IMR-90 (cell line): ENCODE measurements at regions not wholly inside any gene's neighbourhood (a gene's known extent, or its start where the extent isn't known, plus 50 kb on each side); places are given as distances from the start of the nearest gene placed in this dataset.

Experiments
- ATAC-seq: fragments of 200-7000 bp; cut with Tn5 transposase; 2 replicates; pipeline ENCODE4 v1.9.1; 2020; ENCODE audit warnings: low read depth, mild to moderate bottlenecking, moderate library complexity
- BruUV-seq: library from RNA; stranded (reverse); fragments of 400-500 nt; replicated peaks from 2 replicates; lab custom pipeline; 2021; lab: Mats Ljungman, UMichigan
- CTCF ChIA-PET: fragments of 300-600 bp; formaldehyde crosslinking; extraction: SDS; loops from one replicate; lab custom pipeline; 2021; ENCODE audit warnings: antibody characterized with exemption; lab: Yijun Ruan, JAX
- POLR2A ChIA-PET: fragments of 300-600 bp; sonication (Branson Sonifier 250); formaldehyde crosslinking; loops from one replicate; lab custom pipeline; 2022; ENCODE audit warnings: antibody characterized with exemption; ENCODE audit not compliant: unreplicated experiment; lab: Charles Lee
- DNase-seq: peaks from one replicate; pipeline ENCODE4 v3.0.0; 2013
- H2AFZ ChIP-seq: replicated peaks from 2 replicates; pipeline ENCODE3; 2013; ENCODE audit warnings: low read length, mild to moderate bottlenecking; ENCODE audit not compliant: poor library complexity
- H2AK5ac ChIP-seq: 2 replicates; pipeline ENCODE4 v1.6.1; 2013; ENCODE audit warnings: low read depth, low read length, inconsistent platforms
- H2AK9ac ChIP-seq: replicated peaks from 2 replicates; pipeline ENCODE3; 2013; ENCODE audit warnings: mild to moderate bottlenecking, low read depth, low read length, moderate library complexity; ENCODE audit not compliant: poor library complexity
- H2BK120ac ChIP-seq: 2 replicates; pipeline ENCODE4 v1.6.1; 2013; ENCODE audit warnings: low read depth, low read length, inconsistent platforms
- H2BK15ac ChIP-seq: 3 replicates; pipeline ENCODE4 v1.6.1; 2013; ENCODE audit warnings: low read depth, low read length, inconsistent platforms
- H2BK20ac ChIP-seq: 2 replicates; pipeline ENCODE4 v1.6.1; 2013; ENCODE audit warnings: low read depth, mild to moderate bottlenecking, inconsistent platforms, low read length, moderate library complexity
- H2BK5ac ChIP-seq: 2 replicates; pipeline ENCODE4 v1.6.1; 2013; ENCODE audit warnings: mild to moderate bottlenecking, low read depth, low read length, inconsistent platforms; ENCODE audit not compliant: poor library complexity, severe bottlenecking
- H3K14ac ChIP-seq: replicated peaks from 2 replicates; pipeline ENCODE4 v1.6.1; 2013; ENCODE audit warnings: low read depth, low read length, inconsistent platforms
- H3K18ac ChIP-seq: 2 replicates; pipeline ENCODE4 v1.6.1; 2013; ENCODE audit warnings: low read depth, low read length, control low read depth
- H3K23ac ChIP-seq: 2 replicates; pipeline ENCODE4 v1.6.1; 2013; ENCODE audit warnings: low read depth, low read length, inconsistent platforms
- H3K27ac ChIP-seq: 2 replicates; pipeline ENCODE4 v1.5.1; 2013; ENCODE audit warnings: mild to moderate bottlenecking, control low read depth, low read length; ENCODE audit not compliant: insufficient read depth
- H3K27me3 ChIP-seq: 2 replicates; pipeline ENCODE4 v1.6.1; 2013; ENCODE audit warnings: low read length; ENCODE audit not compliant: control insufficient read depth, insufficient read depth
- H3K36me3 ChIP-seq: 2 replicates; pipeline ENCODE4 v1.6.1; 2013; ENCODE audit warnings: low read length, mixed read lengths; ENCODE audit not compliant: control insufficient read depth, insufficient read depth
- H3K4ac ChIP-seq: 2 replicates; pipeline ENCODE4 v1.6.1; 2013; ENCODE audit warnings: low read depth, low read length, inconsistent platforms
- H3K4me1 ChIP-seq: 2 replicates; pipeline ENCODE4 v1.6.1; 2013; ENCODE audit warnings: low read length, mixed read lengths; ENCODE audit not compliant: control insufficient read depth, insufficient read depth
- H3K4me2 ChIP-seq: 2 replicates; pipeline ENCODE4 v1.6.1; 2013; ENCODE audit warnings: low read depth, mild to moderate bottlenecking, control low read depth, low read length, moderate library complexity
- H3K4me3 ChIP-seq: 2 replicates; pipeline ENCODE4 v1.5.1; 2013; ENCODE audit warnings: low read depth, mild to moderate bottlenecking, control low read depth, low read length, moderate library complexity; ENCODE audit not compliant: insufficient read depth
- H3K56ac ChIP-seq: 2 replicates; pipeline ENCODE4 v1.6.1; 2013; ENCODE audit warnings: low read length, inconsistent platforms; ENCODE audit not compliant: insufficient read depth; ENCODE audit errors: extremely low read depth
- H3K79me1 ChIP-seq, 2 experiments: 2 replicates each; pipeline ENCODE4 v1.6.1; 2013; ENCODE audit warnings: low read length in 2 of 2, inconsistent platforms in 1 of 2, low read depth in 1 of 2
- H3K9ac ChIP-seq: 2 replicates; pipeline ENCODE4 v1.6.1; 2013; ENCODE audit warnings: low read depth, low read length, control low read depth
- H3K9me1 ChIP-seq: 2 replicates; pipeline ENCODE4 v1.6.1; 2013; ENCODE audit warnings: low read length, inconsistent platforms; ENCODE audit not compliant: insufficient read depth
- H3K9me3 ChIP-seq: 2 replicates; pipeline ENCODE4 v1.6.1; 2013; ENCODE audit warnings: low read length; ENCODE audit not compliant: control insufficient read depth, insufficient read depth
- H4K20me1 ChIP-seq: 2 replicates; pipeline ENCODE4 v1.6.1; 2013; ENCODE audit warnings: low read length, inconsistent platforms; ENCODE audit not compliant: insufficient read depth
- H4K5ac ChIP-seq: 2 replicates; pipeline ENCODE4 v1.6.1; 2013; ENCODE audit warnings: mild to moderate bottlenecking, low read depth, low read length, control low read depth
- H4K8ac ChIP-seq, 2 experiments: 2 replicates each; pipeline ENCODE4 v1.6.1; 2013; ENCODE audit warnings: low read depth in 2 of 2, low read length in 2 of 2, control low read depth in 1 of 2, inconsistent platforms in 1 of 2
- H4K91ac ChIP-seq: 2 replicates; pipeline ENCODE4 v1.6.1; 2013; ENCODE audit warnings: low read depth, low read length, inconsistent platforms; ENCODE audit not compliant: insufficient read depth
- CHD1 ChIP-seq: IDR thresholded peaks from 2 replicates; pipeline ENCODE4 v1.6.1; 2012; ENCODE audit warnings: low read depth, low read length, improper control_type of control experiment
- MAFK ChIP-seq: IDR thresholded peaks from 2 replicates; pipeline ENCODE4 v1.6.1; 2012; ENCODE audit warnings: low read depth, low read length, improper control_type of control experiment
- RCOR1 ChIP-seq: IDR thresholded peaks from 2 replicates; pipeline ENCODE4 v1.6.1; 2012; ENCODE audit warnings: mild to moderate bottlenecking, low read length, improper control_type of control experiment; ENCODE audit not compliant: insufficient replicate concordance
- WGBS, 2 experiments: methylation state at CpG; one replicate each; pipeline versions ENCODE4 v1.1.5 to v1.1.7; 2013; ENCODE audit warnings: missing lambda C conversion rate in 2 of 2; ENCODE audit not compliant: insufficient read length in 1 of 2; ENCODE audit errors: extremely low coverage in 2 of 2; 5-methylcytosine and 5-hydroxymethylcytosine counted together
- dilution Hi-C: fragments of 300-500 bp; cut with HindIII; formaldehyde crosslinking; loops from one replicate; pipeline ENCODE4 v1.14.3; 2018; ENCODE audit warnings: low sequenced_read_pairs; ENCODE audit not compliant: unreplicated experiment
- in situ Hi-C: fragments of 300-500 bp; cut with MboI; formaldehyde crosslinking; loops from 3 replicates; pipeline ENCODE4 v1.14.3; 2019; ENCODE audit warnings: low sequenced_read_pairs, inconsistent platforms, mixed read lengths
- intact Hi-C: fragments of 100-400 bp; cut with micrococcal nuclease; formaldehyde crosslinking; loops from 2 replicates; pipeline ENCODE4 v1.10.0; 2022

DNA sequence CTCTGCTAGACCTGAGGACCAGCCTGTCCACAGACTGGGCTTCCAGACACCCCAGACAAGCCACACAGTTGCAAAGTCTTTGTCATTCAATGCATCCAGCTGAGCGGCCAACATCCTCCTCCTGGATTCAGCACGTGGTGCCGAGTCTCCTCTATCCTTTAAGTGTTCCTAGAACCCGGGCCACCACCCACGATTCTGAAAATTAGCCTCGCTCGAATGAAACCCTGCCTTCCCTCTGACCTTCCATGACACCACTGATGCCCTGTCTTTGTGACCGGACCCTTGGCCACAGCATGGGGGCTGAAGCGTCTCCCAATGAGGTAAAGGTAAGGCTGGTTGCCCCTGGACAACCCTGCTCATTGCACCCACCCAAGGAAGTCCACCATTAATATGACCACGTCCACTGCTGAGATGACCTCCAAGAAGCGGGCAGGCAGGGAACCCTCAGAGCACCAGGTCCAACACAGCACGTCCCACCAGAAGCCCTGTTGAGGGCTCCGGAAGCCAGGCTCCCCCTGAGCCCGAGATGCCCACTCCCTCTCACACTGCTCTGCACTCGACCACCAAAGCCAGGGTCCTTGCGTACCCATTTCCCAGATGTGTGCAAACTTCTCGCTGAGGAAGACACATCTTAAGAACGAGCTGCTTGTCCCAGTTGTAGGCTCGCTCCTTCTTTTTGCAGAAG is 279.0 kb downstream of the CTTN start:
- Histone ChIP-seq H4K5ac (no peak overlapping the region), H3K14ac (no peak overlapping the region), H3K4me3 (no peak overlapping the region), H3K27me3 (no peaks in the 10 kb centered on the region; the same call in 1 of the 2 replicates), H4K91ac (no peak overlapping the region), H2AK5ac (no peak overlapping the region), H2AK9ac (no peak overlapping the region), H3K9me1 (no peaks in the 10 kb centered on the region), H3K4me1 (no peaks in the 10 kb centered on the region), H3K9me3 (no peaks in the 10 kb centered on the region), H3K4me2 (no peak overlapping the region), H3K18ac (no peak overlapping the region), H3K27ac (no peak overlapping the region), H4K8ac (no peak overlapping the region), H3K56ac (no peak overlapping the region), H2AFZ (no peak overlapping the region), H3K36me3 (no peaks in the 10 kb centered on the region), H3K4ac (no peak overlapping the region), H2BK120ac (no peak overlapping the region), H3K9ac (no peak overlapping the region), H4K20me1 (peaks cover 3% of the 10 kb centered on the region; the same call in 1 of the 2 replicates), H3K23ac (no peak overlapping the region), H2BK15ac (no peak overlapping the region), H2BK20ac (no peak overlapping the region), H2BK5ac (no peak overlapping the region), H3K79me1 (no peaks in the 10 kb centered on the region)
- BruUV-seq: no TSS peak
- DNase-seq (no peak), ATAC-seq (no peak)
- intact Hi-C loops: no loop called here
- dilution Hi-C loops: no loop called here
- in situ Hi-C loops: no loop called here
- ChIA-PET CTCF (no interaction called here), POLR2A (no interaction called here)
- WGBS, 2 experiments: 86% methylated on average over 8 of the region's 19 CpGs; no CpG with 5 or more reads in 1 of the 2 experiments
- no peak for TF ChIP-seq MAFK
- no peak for TF ChIP-seq RCOR1
- TF ChIP-seq CHD1: no peak
